ENCODE measurements at regions not wholly inside any gene's neighbourhood (a gene's known extent, or its start where the extent isn't known, plus 50 kb on each side); places are given as distances from the start of the nearest gene placed in this dataset.

DNA sequence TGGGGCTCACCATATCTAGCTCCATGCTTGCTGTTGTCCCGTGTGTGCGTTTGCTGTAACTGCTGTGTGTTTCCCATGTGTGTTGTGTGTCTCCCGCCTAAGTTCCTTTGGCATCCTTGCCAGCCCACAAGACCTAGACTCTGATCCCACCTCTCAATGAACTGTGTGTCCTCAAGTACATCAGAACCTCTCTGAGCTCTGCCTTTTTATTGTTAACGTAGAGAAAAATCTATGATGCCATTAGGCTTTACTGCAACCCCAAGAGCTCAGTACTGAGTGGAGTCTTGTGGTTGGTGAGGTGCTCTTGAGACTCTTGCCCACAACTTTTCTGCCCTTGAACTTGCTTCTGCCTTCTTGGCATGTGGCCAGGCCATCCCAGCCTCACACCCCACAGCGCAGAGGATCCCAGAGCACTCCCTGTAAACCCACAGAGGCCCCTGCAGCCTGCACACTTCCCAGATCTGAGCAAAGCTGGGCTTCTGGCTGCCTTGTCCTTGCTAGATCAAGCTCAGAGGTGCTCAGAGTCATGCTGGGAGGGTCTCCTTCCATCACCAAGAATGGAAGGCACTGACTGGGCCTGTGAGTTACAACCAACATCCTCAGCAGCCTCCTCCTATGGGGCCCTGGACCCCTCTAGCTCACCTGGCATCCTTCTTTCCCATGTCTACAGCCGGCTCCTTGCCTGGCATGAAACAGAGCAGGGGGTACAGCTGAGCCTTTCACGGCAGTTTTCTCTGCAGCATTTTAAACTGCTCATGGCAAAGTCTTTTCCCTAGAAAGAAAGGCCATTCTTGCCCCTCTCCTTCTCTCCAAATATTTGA, 643.4 kb downstream of the ACTR3B start:
- H3K27me3 Mint-ChIP-seq (ENCODE audit: low read depth): no peaks in the 10 kb centered on the region
- H3K27ac Mint-ChIP-seq (ENCODE audit: unreplicated experiment): no peak overlapping the region
- H3K36me3 Mint-ChIP-seq (ENCODE audit: low read depth): peaks cover 17% of the 10 kb centered on the region
- TF ChIP-seq, protein P1, sequence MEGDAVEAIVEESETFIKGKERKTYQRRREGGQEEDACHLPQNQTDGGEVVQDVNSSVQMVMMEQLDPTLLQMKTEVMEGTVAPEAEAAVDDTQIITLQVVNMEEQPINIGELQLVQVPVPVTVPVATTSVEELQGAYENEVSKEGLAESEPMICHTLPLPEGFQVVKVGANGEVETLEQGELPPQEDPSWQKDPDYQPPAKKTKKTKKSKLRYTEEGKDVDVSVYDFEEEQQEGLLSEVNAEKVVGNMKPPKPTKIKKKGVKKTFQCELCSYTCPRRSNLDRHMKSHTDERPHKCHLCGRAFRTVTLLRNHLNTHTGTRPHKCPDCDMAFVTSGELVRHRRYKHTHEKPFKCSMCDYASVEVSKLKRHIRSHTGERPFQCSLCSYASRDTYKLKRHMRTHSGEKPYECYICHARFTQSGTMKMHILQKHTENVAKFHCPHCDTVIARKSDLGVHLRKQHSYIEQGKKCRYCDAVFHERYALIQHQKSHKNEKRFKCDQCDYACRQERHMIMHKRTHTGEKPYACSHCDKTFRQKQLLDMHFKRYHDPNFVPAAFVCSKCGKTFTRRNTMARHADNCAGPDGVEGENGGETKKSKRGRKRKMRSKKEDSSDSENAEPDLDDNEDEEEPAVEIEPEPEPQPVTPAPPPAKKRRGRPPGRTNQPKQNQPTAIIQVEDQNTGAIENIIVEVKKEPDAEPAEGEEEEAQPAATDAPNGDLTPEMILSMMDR (conservative IDR thresholded peaks at IDR 0.05): no peak
- peaks cover 29% of the 10 kb centered on the region for H3K9me3 Mint-ChIP-seq
- no peak overlapping the region for H3K4me3 Mint-ChIP-seq
- H3K4me1 Mint-ChIP-seq: no peaks in the 10 kb centered on the region
- DNase-seq (ENCODE audit: low read depth, low spot score): no peak

DNA sequence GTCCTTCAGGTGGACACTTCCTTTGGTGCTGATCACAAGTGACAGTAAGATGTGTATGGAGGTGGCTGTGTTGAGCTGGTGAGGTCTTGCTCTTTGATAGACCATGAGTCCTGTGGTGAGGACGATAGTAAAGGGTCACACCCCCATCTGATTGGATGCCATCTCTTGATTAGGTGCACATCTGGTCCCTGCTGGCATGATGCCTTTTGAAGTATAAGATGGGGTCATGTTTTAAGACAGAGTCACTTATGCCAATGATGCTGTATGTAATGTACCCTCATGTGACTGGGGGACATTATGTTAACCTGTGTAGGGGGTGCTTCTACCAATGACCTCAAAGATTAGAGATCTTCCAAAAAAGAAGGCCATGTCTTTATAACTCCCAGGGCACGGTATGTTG, 644.6 kb downstream of the ACTR3B start:
- Mint-ChIP-seq H3K4me1 (no peaks in the 10 kb centered on the region), H3K4me3 (no peak overlapping the region), H3K27ac (ENCODE audit: unreplicated experiment) (no peak overlapping the region), H3K36me3 (ENCODE audit: low read depth) (peaks cover 15% of the 10 kb centered on the region), H3K27me3 (ENCODE audit: low read depth) (no peaks in the 10 kb centered on the region), H3K9me3 (peaks cover 25% of the 10 kb centered on the region)
- TF ChIP-seq, protein P1 (conservative IDR thresholded peaks at IDR 0.05): no peak
- DNase-seq (ENCODE audit: low read depth, low spot score): no peak

DNA sequence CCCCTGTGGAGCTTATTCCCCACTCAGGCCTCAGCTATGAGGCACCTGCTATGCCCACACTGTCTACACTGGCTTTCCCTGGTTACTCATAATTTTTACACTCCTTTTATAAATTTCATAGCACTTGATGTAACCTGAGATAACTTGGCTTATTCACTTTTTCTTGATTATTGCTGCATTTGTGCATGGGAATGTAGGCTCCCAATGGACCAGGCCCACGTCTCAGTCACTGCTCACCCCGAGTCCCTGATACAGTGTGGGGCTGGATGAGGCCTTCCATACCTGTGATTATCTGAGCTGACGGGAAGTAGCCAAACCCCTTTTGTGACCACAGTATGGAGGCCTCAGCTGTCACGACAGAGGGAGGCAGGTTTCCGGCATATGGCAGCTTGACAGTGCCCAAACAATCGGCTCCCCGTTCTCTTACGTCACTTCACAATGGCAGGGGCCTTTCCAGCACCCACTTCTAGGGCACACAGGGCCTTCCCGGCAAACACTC, 645.3 kb downstream of the ACTR3B start:
- TF ChIP-seq, protein P1 (conservative IDR thresholded peaks at IDR 0.05): no peak
- H3K27ac Mint-ChIP-seq (ENCODE audit: unreplicated experiment): no peak overlapping the region
- no peaks in the 10 kb centered on the region for H3K27me3 Mint-ChIP-seq (ENCODE audit: low read depth)
- H3K4me1 Mint-ChIP-seq: no peaks in the 10 kb centered on the region
- no peak overlapping the region for H3K4me3 Mint-ChIP-seq
- peaks cover 19% of the 10 kb centered on the region for H3K36me3 Mint-ChIP-seq (ENCODE audit: low read depth)
- peaks cover 25% of the 10 kb centered on the region for H3K9me3 Mint-ChIP-seq
- no peak for DNase-seq (ENCODE audit: low read depth, low spot score)

DNA sequence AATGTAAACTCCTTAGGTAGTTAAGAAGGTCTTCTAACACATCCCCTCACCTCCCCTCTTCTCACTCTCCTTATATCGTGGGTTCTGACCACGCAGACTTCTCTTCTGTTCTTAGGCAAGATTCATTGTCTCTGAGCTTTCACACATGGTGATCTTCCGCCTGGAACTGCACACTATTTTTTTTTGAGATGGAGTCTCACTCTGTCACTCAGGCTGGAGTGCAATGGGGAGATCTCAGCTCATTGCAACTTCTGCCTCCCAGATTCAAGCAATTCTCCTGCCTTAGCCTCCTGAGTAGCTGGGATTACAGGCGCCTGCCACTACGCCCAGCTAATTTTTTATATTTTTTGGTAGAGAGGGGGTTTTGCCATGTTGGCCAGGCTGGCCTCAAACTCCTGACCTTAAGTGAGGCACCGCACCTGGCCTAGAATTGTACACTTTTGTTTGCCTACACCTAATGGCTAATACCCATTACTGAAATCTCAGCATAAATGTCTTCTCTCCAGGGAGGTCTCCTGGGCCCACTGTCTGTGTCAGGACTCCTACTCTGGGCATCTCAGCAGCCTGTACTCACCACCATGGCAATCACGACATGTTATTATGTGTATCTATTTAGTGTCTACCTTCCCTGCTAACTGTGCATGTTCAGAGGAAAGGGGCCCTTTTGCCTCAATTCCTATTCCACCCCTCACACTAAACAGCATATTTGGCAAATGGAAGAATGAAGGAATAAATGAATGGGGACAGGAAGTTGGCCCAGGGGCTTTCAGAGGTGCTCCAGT, 646.3 kb upstream of the DPP6 start:
- TF ChIP-seq, protein P1 (conservative IDR thresholded peaks at IDR 0.05): no peak
- no peak for DNase-seq (ENCODE audit: low read depth, low spot score)
- Mint-ChIP-seq H3K27me3 (ENCODE audit: low read depth) (no peaks in the 10 kb centered on the region), H3K9me3 (peaks cover 27% of the 10 kb centered on the region), H3K36me3 (ENCODE audit: low read depth) (peaks cover 20% of the 10 kb centered on the region), H3K4me3 (no peak overlapping the region), H3K27ac (ENCODE audit: unreplicated experiment) (no peak overlapping the region), H3K4me1 (no peaks in the 10 kb centered on the region)

DNA sequence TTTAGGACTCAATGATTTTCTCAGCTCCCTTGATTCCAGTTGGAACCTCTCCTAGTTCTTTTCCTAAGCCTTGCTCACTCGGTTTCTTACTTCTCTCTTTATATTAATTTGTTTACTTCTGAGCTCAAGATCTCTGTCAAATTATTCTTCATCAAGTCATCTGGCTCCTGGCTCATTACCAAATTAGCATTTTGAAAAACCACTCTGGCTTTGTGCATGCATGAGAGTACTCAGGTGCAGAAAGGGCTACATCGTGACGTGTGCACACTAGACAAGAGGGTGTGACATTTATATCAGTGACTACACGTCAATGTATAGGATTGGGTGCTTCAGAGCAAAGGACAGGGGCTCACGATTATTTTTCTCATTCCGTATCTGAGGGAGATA, 645.7 kb upstream of the DPP6 start:
- H3K4me3 Mint-ChIP-seq: no peak overlapping the region
- peaks cover 21% of the 10 kb centered on the region for H3K36me3 Mint-ChIP-seq (ENCODE audit: low read depth)
- no peaks in the 10 kb centered on the region for H3K27me3 Mint-ChIP-seq (ENCODE audit: low read depth)
- H3K4me1 Mint-ChIP-seq: no peaks in the 10 kb centered on the region
- no peak for DNase-seq (ENCODE audit: low read depth, low spot score)
- H3K27ac Mint-ChIP-seq (ENCODE audit: unreplicated experiment): no peak overlapping the region
- TF ChIP-seq, protein P1 (conservative IDR thresholded peaks at IDR 0.05): no peak
- H3K9me3 Mint-ChIP-seq: peaks cover 28% of the 10 kb centered on the region
